ENCODE measurements at regions not wholly inside any gene's neighbourhood (a gene's known extent, or its start where the extent isn't known, plus 50 kb on each side); places are given as distances from the start of the nearest gene placed in this dataset.
"Not testable (repeated sequence)": the region's sequence is repeated elsewhere in the genome, so short reads cannot be mapped to it uniquely, and the experiment has no call there.

DNA sequence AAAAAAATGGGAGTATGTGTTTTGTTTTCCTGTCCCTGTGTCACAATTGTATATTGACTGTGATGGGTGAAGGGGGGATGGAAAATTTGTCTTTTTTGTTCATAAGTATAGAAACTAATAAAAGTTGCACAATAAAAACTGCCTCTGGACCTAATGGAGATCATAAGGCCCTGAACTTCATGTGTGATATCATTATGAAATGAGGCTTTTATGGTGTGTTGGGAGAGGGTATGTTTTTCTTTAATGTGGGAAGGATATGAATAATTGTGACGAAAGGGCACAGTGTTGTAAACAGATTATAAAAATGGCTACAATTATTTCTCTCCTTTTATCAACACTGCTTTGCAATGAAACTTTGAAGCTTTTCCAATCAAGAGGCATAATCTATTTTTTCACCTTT is 1889.3 kb upstream of the CELF4 start:
- no peak for ATAC-seq (ENCODE audit: poor library complexity)
- no peak for DNase-seq
- intact Hi-C loops (cut with DNase I) = no loop called here

DNA sequence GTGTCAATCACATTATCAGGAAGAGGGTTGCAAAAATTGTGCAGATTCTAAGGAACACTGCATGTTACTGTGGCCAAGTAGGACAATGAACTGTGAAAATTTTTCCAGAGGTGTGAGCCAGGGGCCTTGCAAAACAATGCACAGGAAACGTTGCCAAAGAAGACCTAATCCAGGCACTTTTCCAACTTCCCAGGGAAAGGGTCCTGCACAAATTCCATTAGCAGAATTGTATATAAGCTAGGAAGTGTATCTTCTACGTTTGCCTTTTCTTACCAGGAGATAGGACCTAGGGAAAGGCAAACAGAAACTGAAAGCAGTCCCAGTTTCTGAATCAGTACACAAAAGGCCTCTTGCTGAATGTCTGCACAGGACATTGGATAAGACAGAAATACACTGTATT is 1888.3 kb upstream of the CELF4 start:
- no peak for DNase-seq
- peak; percentile 82 for ATAC-seq (ENCODE audit: poor library complexity)
- intact Hi-C loops (cut with DNase I) = no loop called here

DNA sequence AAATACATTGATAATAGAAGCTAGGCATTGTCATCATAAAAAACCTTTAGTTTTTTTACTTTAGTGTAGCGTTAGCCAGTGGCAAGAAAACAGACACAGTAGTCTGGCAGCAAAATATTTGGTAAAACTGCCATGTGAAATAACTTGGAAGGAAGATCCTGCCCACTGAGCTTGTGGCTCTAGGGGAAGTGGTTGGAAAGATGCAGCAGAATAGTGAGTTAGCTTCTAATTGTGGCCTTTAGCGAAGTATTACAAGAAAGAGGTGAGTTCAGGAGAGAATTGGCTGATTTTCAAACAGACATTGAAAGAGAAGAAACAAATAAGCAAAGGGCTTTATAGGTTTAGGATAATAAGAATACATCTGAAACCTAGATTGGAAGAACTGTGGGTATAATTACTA is 1887.8 kb upstream of the CELF4 start:
- ATAC-seq (ENCODE audit: poor library complexity) = no peak
- DNase-seq = no peak
- intact Hi-C loops (cut with DNase I) = no loop called here

DNA sequence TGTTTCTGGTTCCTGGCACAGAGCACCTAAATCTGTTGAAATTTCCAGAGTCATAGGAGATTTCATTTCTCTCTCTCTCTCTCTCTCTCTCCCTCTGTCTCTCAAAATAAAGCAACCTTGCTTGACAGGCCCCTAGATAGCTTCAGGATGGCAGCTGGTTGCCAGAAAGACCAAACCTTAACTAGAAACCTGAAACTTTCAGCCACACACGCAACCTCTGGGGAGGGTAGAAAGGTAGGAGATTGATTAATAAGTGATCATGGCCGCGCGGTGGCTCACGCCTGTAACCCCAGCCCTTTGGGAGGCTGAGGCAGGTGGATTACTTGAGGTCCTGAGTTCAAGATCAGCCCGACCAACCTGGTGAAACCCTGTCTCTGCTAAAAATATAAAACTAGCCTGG is 1885.4 kb upstream of the CELF4 start:
- no peak for ATAC-seq (ENCODE audit: poor library complexity)
- intact Hi-C loops (cut with DNase I) = no loop called here

DNA sequence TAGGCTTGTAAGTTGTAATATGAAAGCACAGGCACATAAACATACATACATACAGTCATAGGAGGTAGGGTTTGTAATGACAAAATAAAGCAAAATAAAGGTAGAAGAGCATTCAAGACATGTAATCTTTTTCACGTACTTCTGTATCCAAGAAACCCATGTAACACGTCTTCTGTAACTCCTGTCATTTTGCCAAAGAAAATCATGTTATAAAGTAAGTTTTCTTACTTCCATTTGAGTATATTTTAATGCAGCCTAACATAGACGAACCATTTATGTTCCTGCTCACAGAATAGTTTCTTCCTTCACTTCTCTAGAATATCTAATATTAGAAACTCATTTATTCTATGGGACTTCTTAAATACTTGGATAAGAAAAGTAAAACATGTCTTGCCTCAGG is 1884.0 kb upstream of the CELF4 start:
- ATAC-seq (ENCODE audit: poor library complexity) (no peak), DNase-seq (no peak)
- intact Hi-C loops (cut with DNase I) = no loop called here

More for the DNA sequence above, 1885.4 kb upstream of the CELF4 start:
- DNase-seq = no peak

DNA sequence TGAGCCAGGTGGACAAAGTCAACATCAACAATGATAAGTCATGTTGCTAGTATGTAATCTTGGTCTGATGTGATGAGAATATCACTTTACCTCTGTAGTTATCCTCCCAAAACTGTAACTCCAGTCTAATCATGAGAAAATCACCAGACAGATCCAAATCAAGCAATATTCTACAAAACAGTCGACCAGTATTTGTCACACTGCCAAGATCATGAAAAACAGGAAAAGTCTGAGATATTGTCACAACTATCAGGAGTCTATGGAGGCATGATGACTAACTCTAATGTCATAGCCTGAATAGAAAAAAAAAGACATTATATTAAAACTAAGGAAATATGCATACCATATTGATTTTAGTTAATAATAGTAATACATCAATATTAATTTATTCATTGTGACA is 1883.3 kb upstream of the CELF4 start:
- intact Hi-C loops (cut with DNase I) = no loop called here
- no peak for DNase-seq
- no peak for ATAC-seq (ENCODE audit: poor library complexity)

DNA sequence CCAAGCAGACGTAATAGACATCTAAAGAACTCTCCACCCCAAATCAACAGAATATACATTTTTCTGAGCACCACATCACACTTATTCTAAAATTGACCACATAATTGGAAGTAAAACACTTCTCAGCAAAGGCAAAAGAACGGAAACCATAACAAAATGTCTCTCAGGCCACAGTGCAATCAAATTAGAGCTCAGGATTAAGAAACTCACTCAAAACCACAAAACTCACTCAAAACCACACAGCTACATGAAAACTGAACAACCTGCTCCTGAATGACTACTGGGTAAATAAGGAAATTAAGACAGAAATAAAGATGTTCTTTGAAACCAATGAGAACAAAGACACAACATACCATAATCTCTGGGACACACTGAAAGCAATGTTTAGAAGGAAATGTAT is 1879.4 kb upstream of the CELF4 start:
- DNase-seq; intact Hi-C loops (cut with DNase I); ATAC-seq (ENCODE audit: poor library complexity): not testable (repeated sequence)

DNA sequence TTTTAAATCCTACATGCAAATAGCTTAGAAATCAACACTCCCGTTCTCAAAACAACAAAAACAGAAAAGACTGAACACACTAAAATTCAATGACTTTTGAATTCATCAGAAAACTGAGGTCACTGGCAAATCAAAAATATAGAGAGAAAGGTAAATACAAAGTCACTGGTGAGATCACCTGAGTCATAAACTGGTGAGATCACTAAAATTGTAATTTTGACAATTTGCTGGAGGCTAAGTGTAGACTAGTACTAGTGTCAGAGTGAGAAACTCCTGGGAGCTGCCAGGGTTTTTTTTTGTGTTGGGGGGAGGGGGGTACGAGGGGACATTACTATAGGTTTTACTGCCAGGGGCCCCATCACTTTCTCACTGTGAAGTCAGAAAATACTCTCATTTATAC is 1876.0 kb upstream of the CELF4 start:
- DNase-seq (no peak), ATAC-seq (ENCODE audit: poor library complexity) (no peak)

DNA sequence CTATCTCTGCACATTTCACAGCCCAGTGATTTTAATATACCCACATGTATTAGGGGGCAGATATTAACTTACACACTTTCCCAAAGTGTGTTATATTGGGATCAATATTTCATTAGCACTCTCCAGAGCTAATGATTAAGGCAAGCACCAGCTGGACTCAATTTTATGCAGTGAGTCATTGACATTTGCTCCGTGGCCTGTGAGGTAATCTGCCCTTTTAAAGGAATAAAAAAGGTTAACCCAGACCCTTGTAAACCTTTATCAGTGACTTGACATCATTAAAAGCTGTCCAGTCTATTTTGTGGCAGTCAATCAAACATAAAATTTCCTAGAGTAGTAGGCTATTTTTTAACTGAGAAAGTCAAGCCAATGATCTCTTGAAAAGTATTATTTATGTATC is 1870.4 kb upstream of the CELF4 start:
- intact Hi-C loops (cut with DNase I) = no loop called here
- no peak for DNase-seq
- ATAC-seq (ENCODE audit: poor library complexity) = no peak

More for the DNA sequence above, 1876.0 kb upstream of the CELF4 start:
- intact Hi-C loops (cut with DNase I) = no loop called here

DNA sequence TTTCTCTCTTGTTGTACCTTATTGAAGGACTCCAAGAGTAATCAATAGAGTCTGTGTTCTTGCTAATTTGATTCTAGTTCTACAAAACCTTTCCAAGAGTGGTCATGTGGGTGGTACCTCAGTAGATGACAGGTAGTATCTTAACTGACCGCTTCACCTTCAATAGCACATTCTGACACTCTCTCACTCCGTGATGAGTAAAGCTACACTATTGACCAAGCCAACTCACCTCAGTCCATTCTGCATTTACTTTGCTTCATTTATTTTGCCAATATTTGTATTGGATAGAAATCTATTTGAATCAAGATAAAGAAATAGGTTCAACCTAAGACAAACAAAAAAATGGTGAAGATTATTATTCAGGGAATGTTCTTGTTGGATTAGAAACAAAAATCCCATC is 1869.6 kb upstream of the CELF4 start:
- intact Hi-C loops (cut with DNase I) = no loop called here
- ATAC-seq (ENCODE audit: poor library complexity) = no peak
- DNase-seq = no peak

DNA sequence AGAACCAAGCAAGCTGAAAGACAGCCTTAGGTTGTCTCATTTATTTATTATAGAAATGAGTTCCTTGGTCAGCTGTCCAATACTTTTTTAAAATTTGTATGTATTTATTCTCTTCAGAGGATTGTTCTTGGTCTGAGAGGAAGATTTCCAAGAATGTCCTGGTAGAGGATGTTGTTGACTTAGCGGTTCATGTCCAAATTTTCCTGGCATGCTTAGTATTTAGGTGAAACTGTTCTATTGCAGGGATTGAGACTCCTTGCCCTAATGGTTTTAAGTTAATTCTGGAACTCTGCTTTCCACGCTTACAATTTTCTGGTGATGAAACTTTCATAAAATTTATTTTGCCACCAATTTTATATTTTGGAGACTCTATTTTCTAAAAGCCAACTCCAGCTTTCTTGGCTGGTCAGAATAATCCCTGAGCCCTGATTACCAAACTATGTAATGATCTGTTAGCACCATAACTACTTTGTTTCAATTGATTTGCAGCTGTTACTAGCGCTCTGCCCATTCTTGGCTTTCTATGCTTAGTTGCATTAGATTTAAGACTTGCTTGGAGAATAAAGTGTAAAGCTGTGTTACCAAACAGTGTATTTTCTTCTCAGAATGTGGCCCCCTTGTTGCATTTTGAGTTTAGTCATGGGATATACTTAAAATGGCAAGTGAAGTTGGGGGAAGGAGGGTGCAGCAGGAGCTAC is 1868.8 kb upstream of the CELF4 start:
- DNase-seq (no peak), ATAC-seq (ENCODE audit: poor library complexity) (peak; percentile 52)
- intact Hi-C loops (cut with DNase I) = no loop called here

DNA sequence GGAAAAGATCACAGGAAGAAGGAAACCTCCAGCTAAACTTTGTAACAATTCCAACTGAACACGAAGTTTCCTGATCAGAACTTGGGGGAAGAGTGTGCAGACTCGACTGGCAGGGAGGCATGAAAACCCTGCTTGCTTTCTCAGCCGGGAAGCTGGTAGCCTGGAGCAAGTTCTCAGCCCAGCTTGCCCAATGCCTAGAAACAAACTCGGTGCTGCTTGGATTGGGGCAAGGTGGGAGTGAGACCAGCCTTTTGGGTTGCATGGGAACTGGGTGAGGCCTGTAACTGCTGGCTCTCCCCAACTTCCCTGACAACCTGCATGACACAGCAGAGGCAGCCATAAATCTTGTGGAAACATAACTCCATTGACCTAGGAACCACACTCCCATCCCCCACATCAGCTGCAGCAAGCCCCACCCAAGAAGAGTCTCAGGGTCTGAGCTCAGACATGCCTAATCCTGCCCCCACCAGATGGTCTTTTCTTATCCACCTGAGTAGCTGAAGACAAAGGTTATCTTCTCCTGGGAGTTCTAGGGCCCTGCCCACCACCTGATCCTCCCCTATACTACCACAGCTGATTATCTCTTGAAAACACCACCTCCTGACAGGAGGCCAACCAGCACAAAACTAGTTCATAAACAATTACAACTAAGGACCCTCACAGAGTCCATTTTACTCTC is 1859.7 kb upstream of the CELF4 start:
- ATAC-seq (ENCODE audit: poor library complexity) = no peak
- intact Hi-C loops (cut with DNase I) = no loop called here
- no peak for DNase-seq

DNA sequence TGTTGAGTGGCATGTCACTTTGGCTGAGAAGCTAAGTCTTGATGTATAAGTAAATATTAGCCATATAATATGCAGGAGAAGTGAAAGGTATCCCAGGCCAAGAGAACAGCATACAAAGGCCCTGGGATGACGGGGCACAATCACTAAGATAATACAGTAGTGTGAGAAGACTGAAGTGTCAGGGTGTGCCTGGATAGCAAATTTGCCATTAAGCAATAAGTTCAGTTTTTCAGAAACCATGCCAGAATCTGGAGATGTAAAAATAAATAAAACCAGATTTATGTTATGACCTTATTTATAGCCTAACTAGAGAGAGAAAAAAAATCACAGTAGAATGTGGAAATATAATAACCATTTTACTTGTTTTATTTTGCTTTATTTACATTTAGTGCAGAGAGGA is 1858.7 kb upstream of the CELF4 start:
- no peak for ATAC-seq (ENCODE audit: poor library complexity)
- DNase-seq = no peak
- intact Hi-C loops (cut with DNase I) = no loop called here

DNA sequence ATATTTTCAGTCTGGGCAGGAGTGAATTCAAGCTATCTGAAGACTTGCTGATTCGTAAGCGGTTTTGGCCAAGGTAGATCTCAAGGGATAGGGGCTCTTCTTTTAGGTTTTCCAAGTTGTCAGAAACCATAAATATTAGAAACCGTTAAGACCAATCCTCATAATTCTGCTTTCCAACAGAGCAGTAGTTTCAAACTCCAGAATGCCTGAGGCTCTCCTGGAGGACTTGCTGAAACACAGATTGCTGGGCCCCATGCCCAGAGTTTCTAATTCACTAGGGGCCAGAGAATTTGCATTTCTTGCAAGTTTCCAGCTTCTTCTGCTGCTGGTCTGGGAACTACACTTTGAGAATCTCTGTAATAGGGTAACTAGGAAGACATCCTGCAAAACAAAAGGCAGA is 1855.7 kb upstream of the CELF4 start:
- ATAC-seq (ENCODE audit: poor library complexity) (peak; percentile 12), DNase-seq (peak; percentile 33)
- intact Hi-C loops (cut with DNase I) = no loop called here

DNA sequence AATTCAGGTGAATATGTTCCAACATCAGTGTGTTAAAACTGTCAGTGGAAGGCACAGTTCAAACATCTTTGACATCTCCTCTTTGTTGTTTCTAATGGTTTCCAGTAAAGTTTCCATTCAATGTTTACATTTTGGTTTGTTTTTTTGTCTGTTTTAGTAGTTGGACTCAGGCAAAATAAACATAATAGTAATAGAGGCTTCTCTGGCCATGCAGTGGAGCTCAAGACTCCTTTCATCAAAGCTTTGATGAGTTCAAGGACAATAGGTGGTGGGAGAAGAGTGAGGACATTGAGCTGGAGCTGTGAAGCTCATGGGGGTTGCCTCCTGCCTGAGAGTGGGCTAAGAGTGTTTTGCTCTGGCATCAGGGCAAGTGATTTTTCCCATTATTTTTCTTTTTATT is 1853.7 kb upstream of the CELF4 start:
- DNase-seq = no peak
- intact Hi-C loops (cut with DNase I) = no loop called here
- no peak for ATAC-seq (ENCODE audit: poor library complexity)

DNA sequence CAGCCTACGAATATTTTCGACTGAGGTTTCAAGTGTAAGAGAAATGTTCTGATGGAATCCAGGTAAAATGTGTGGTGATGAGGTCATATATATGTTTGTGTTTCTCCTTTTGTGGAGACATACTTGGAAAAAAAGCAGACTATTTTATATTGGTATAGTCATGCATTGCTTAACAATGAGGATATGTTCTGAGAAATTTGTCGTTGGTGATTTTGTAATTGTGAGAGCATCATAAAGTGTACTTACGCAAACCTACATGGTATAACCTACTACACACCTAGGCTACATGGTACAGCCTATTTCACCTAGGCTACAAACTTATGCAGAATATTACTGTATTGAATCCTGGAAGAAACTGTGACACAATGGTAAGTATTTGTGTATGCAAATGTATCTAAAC is 1849.9 kb upstream of the CELF4 start:
- intact Hi-C loops (cut with DNase I) = no loop called here
- DNase-seq (no peak), ATAC-seq (ENCODE audit: poor library complexity) (no peak)

DNA sequence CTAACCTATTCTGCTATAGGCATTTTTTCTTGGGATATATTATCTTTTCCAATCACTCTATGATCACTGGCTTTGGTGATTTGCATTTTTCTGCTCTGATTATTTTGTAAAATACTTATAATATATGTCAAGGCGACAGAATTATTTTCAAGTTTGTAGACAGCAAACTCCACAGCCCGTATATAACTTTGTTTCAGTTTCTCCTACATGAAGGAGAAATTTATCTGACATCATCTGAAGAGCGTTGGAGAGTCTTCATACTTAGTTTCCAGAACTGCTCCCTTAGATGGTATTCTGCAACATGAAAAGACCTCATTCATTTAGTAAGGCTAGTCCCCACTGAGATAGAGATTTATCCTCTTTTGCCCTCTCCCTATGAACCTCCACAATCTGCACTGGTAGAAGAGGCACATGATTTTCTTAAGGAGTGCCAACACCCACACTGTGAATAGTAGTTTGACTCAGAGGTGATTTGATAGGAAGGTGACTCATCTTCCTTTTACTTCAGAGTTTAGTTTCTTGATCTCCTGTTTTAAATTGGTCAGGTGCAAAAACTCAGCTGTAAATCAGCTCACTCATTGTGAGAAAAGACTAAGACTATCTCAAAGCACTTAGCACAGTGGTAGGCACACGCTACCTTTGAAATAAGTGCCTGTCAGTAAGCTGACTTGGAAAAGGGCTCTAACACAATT is 1848.6 kb upstream of the CELF4 start:
- ATAC-seq (ENCODE audit: poor library complexity) (no peak), DNase-seq (no peak)
- intact Hi-C loops (cut with DNase I) = no loop called here

DNA sequence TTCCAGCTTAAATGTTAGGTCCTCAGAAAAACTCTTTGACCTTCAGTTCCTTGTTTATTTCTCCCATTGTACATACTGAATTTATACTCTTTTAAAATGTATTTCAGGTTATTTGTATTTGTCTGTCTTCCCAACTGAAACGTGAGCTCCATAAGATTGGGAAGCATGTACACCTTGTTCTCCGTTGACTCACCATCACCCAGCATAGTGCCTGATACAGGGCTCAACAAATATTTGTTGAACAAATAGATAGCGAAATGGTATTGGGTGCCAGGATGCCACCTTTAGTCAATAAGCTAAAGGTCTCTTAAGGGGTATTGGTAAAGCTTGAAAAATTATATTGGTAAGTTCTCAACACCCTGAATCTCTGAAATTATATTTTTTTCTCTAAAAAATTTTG is 1841.3 kb upstream of the CELF4 start:
- DNase-seq = no peak
- ATAC-seq (ENCODE audit: poor library complexity) = no peak
- intact Hi-C loops (cut with DNase I) = no loop called here

DNA sequence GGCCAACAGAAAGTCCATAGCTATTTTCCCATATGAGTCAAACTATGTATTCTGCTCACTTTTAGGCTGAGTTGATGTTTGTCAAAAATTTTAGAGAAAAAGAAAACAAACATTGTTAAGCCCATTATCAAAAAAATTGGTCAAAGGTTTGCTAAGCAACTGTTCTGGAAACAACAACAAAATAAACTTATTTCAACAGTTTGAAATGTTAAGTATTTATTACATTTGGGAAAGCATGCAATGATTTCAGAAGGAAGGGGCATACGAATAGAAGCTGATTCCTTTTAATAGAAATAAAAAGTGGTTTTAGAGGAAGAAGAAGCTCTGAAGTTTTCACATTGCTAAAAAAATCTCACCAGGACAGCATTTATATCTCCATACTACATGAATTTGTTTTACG is 1837.5 kb upstream of the CELF4 start:
- no peak for DNase-seq
- intact Hi-C loops (cut with DNase I) = no loop called here
- no peak for ATAC-seq (ENCODE audit: poor library complexity)

DNA sequence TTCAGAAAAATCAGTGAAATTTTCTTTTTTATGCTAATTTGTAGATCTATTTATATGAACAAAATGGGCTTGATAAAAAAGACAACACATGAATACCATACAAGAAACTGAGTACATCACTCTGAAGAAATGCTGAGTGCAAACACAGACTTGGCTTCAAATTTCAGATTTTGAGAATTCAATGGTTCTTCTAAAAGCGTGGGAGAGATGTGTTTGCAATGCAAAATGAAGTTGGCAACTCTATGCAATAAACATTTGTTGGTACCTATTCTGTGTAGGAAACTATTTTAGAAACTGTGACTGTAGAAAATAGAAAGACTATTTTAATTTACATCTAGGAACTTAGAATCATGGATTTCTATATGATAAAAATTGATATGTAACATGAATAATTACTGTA is 1834.1 kb upstream of the CELF4 start:
- ATAC-seq (ENCODE audit: poor library complexity) (no peak), DNase-seq (no peak)
- intact Hi-C loops (cut with DNase I) = no loop called here

Measured in Right ventricle myocardium superior (tissue), 1 donor.